ENCODE measurements at regions not wholly inside any gene's neighbourhood (a gene's known extent, or its start where the extent isn't known, plus 50 kb on each side); places are given as distances from the start of the nearest gene placed in this dataset.
A peak's percentile ranks its signal among the peaks of the same experiment; 100 is the strongest.
"Not testable (repeated sequence)": the region's sequence is repeated elsewhere in the genome, so short reads cannot be mapped to it uniquely, and the experiment has no call there.

- TF ChIP-seq, protein P1, sequence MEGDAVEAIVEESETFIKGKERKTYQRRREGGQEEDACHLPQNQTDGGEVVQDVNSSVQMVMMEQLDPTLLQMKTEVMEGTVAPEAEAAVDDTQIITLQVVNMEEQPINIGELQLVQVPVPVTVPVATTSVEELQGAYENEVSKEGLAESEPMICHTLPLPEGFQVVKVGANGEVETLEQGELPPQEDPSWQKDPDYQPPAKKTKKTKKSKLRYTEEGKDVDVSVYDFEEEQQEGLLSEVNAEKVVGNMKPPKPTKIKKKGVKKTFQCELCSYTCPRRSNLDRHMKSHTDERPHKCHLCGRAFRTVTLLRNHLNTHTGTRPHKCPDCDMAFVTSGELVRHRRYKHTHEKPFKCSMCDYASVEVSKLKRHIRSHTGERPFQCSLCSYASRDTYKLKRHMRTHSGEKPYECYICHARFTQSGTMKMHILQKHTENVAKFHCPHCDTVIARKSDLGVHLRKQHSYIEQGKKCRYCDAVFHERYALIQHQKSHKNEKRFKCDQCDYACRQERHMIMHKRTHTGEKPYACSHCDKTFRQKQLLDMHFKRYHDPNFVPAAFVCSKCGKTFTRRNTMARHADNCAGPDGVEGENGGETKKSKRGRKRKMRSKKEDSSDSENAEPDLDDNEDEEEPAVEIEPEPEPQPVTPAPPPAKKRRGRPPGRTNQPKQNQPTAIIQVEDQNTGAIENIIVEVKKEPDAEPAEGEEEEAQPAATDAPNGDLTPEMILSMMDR (IDR thresholded peaks at IDR 0.05; ENCODE audit: borderline replicate concordance, extremely low read depth, insufficient read depth): no peak
- no peak overlapping the region for H3K9ac ChIP-seq (ENCODE audit: low read length in 3 of 3)
- intact Hi-C loops (cut with DNase I): no loop called here
- H3K36me3 ChIP-seq (ENCODE audit: control insufficient read depth in 2 of 3, insufficient read depth in 3 of 3, low read length in 3 of 3): no peaks in the 10 kb centered on the region
- no peak overlapping the region for H3K4me3 ChIP-seq (ENCODE audit: low read length in 3 of 3)
- FAIRE-seq: no peak
- peaks cover 7 to 45% (median 30%) of the 10 kb centered on the region in 3 donors for H3K4me1 ChIP-seq (ENCODE audit: control insufficient read depth in 2 of 3, insufficient read depth in 2 of 3, low read depth in 1 of 3, low read length in 3 of 3)
- no peak for DNase-seq
- no peaks in the 10 kb centered on the region for H3K27me3 ChIP-seq (ENCODE audit: control insufficient read depth, insufficient read depth, low read length)
- no peaks in the 10 kb centered on the region for H3K9me3 ChIP-seq (ENCODE audit: control insufficient read depth in 2 of 3, insufficient read depth in 1 of 3, low read length in 3 of 3)
- peak overlapping the region in 1 of 2 donors; percentile 66 for H3K27ac ChIP-seq (ENCODE audit: low read depth in 2 of 2, low read length in 2 of 2)
These were observed 277.3 kb upstream of the KLF3 start for GRCh38 chr4:38386654-38387188.

GRCh38 chr4:38387348-38387747 is 276.7 kb upstream of the KLF3 start:
- Histone ChIP-seq H3K9me3 (ENCODE audit: control insufficient read depth in 2 of 3, insufficient read depth in 1 of 3, low read length in 3 of 3) (peaks cover 0 to 6% (median 0%) of the 10 kb centered on the region in 3 donors), H3K9ac (ENCODE audit: low read length in 3 of 3) (no peak overlapping the region), H3K4me3 (ENCODE audit: low read length in 3 of 3) (no peak overlapping the region), H3K4me1 (ENCODE audit: control insufficient read depth in 2 of 3, insufficient read depth in 2 of 3, low read depth in 1 of 3, low read length in 3 of 3) (peaks cover 7 to 42% (median 30%) of the 10 kb centered on the region in 3 donors), H3K27ac (ENCODE audit: low read depth in 2 of 2, low read length in 2 of 2) (peak overlapping the region in 1 of 2 donors; percentile 54), H3K36me3 (ENCODE audit: control insufficient read depth in 2 of 3, insufficient read depth in 3 of 3, low read length in 3 of 3) (no peaks in the 10 kb centered on the region), H3K27me3 (ENCODE audit: control insufficient read depth, insufficient read depth, low read length) (no peaks in the 10 kb centered on the region)
- intact Hi-C loops (cut with DNase I): no loop called here
- TF ChIP-seq, protein P1 (IDR thresholded peaks at IDR 0.05; ENCODE audit: borderline replicate concordance, extremely low read depth, insufficient read depth): no peak
- DNase-seq: peak in 1 of 5 donors; percentile 28
- FAIRE-seq: no peak

- intact Hi-C loops (cut with DNase I): no loop called here
- H3K27me3 ChIP-seq (ENCODE audit: control insufficient read depth, insufficient read depth, low read length): no peaks in the 10 kb centered on the region
- no peak overlapping the region for H3K9ac ChIP-seq (ENCODE audit: low read length in 3 of 3)
- H3K4me1 ChIP-seq (ENCODE audit: control insufficient read depth in 2 of 3, insufficient read depth in 2 of 3, low read depth in 1 of 3, low read length in 3 of 3): peaks cover 7 to 41% (median 30%) of the 10 kb centered on the region in 3 donors
- FAIRE-seq (no peak), DNase-seq (no peak)
- peaks cover 0 to 11% (median 0%) of the 10 kb centered on the region in 3 donors for H3K9me3 ChIP-seq (ENCODE audit: control insufficient read depth in 2 of 3, insufficient read depth in 1 of 3, low read length in 3 of 3)
- peak overlapping the region in 1 of 2 donors; percentile 32 for H3K27ac ChIP-seq (ENCODE audit: low read depth in 2 of 2, low read length in 2 of 2)
- H3K4me3 ChIP-seq (ENCODE audit: low read length in 3 of 3): no peak overlapping the region
- no peaks in the 10 kb centered on the region for H3K36me3 ChIP-seq (ENCODE audit: control insufficient read depth in 2 of 3, insufficient read depth in 3 of 3, low read length in 3 of 3)
- TF ChIP-seq, protein P1 (IDR thresholded peaks at IDR 0.05; ENCODE audit: borderline replicate concordance, extremely low read depth, insufficient read depth): no peak
These were observed 276.2 kb upstream of the KLF3 start for GRCh38 chr4:38387819-38388218.

DNA sequence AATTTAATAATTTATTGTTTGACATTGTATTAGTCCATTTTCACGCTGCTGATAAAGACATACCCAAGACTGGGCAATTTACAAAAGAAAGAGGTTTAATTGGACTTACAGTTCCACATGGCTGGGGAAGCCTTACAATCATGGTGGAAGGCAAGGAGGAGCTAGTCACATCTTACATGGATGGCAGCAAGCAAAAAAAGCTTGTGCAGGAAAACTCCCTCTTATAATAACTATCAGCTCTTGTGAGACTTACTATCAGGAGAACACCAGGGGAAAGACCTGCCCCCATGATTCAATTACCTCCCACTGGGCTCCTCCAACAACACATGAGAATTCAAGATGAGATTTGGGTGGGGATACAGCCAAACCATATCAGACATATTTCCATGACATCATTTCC is 275.1 kb upstream of the KLF3 start:
- H3K27ac ChIP-seq (ENCODE audit: low read depth in 2 of 2, low read length in 2 of 2); FAIRE-seq; H3K27me3 ChIP-seq (ENCODE audit: control insufficient read depth, insufficient read depth, low read length); H3K4me3 ChIP-seq (ENCODE audit: low read length in 3 of 3); H3K36me3 ChIP-seq (ENCODE audit: control insufficient read depth in 2 of 3, insufficient read depth in 3 of 3, low read length in 3 of 3); DNase-seq; intact Hi-C loops (cut with DNase I); H3K9ac ChIP-seq (ENCODE audit: low read length in 3 of 3): not testable (repeated sequence)
- Histone ChIP-seq H3K4me1 (ENCODE audit: control insufficient read depth in 2 of 3, insufficient read depth in 2 of 3, low read depth in 1 of 3, low read length in 3 of 3) (peaks cover 7 to 31% (median 24%) of the 10 kb centered on the region in 3 donors), H3K9me3 (ENCODE audit: control insufficient read depth in 2 of 3, insufficient read depth in 1 of 3, low read length in 3 of 3) (peaks cover 0 to 12% (median 0%) of the 10 kb centered on the region in 3 donors)

Measured in kidney (tissue), 13 donors.